ENCODE measurements at regions not wholly inside any gene's neighbourhood (a gene's known extent, or its start where the extent isn't known, plus 50 kb on each side); places are given as distances from the start of the nearest gene placed in this dataset.

GRCh38 chr9:117612317-117612716 is 91.9 kb upstream of the TLR4 start:
- Histone ChIP-seq H3K18ac (ENCODE audit: insufficient read length, low read depth, low read length) (no peak overlapping the region), H4K8ac (replicated peaks; ENCODE audit: insufficient read length, low read depth, low read length) (no peak overlapping the region), H3K79me1 (ENCODE audit: insufficient read depth, low read depth, low read length, poor library complexity, severe bottlenecking) (no peaks in the 10 kb centered on the region), H3K9me3 (ENCODE audit: control insufficient read depth, low read depth, low read length) (no peaks in the 10 kb centered on the region), H2AK5ac (ENCODE audit: insufficient read length, low read length) (no peak overlapping the region), H2BK20ac (ENCODE audit: low read depth, low read length, poor library complexity, severe bottlenecking) (no peak overlapping the region), H3K56ac (ENCODE audit: insufficient read length, low read depth, low read length) (no peak overlapping the region), H2BK5ac (ENCODE audit: insufficient read length, low read length) (no peak overlapping the region), H3K27ac (ENCODE audit: insufficient read length, low read depth, low read length) (no peak overlapping the region), H2BK120ac (ENCODE audit: low read depth, low read length, poor library complexity, severe bottlenecking) (no peak overlapping the region), H2BK12ac (ENCODE audit: insufficient read length, low read depth, low read length) (no peak overlapping the region), H3K79me2 (ENCODE audit: insufficient read depth, low read length) (no peaks in the 10 kb centered on the region), H3K4me1 (ENCODE audit: insufficient read depth, low read length) (no peaks in the 10 kb centered on the region), H4K91ac (ENCODE audit: insufficient read length, low read depth, low read length) (no peak overlapping the region), H4K5ac (ENCODE audit: insufficient read length, low read depth, low read length) (no peak overlapping the region), H3K23me2 (ENCODE audit: insufficient read length, low read depth, low read length, poor library complexity, severe bottlenecking) (no peaks in the 10 kb centered on the region), H4K20me1 (ENCODE audit: control insufficient read depth, insufficient read depth, insufficient read length) (no peaks in the 10 kb centered on the region), H3K4me2 (ENCODE audit: insufficient read depth, insufficient read length, low read length) (no peak overlapping the region), H3K9ac (ENCODE audit: extremely low read depth, insufficient read length, low read length) (no peak overlapping the region), H3K23ac (ENCODE audit: insufficient read length, low read depth, low read length) (no peak overlapping the region), H3T11ph (ENCODE audit: low read length) (no peak overlapping the region), H3K4ac (ENCODE audit: low read depth, low read length) (no peak overlapping the region), H2AFZ (ENCODE audit: low read length) (no peak overlapping the region), H3K27me3 (ENCODE audit: insufficient read depth, low read length) (no peaks in the 10 kb centered on the region), H3K14ac (ENCODE audit: insufficient read depth, low read length) (no peak overlapping the region), H2BK15ac (ENCODE audit: low read depth, low read length) (no peak overlapping the region)
- no peak for DNase-seq
- H3K4me3 Mint-ChIP-seq, result no peak overlapping the region
- no peaks in the 10 kb centered on the region for H3K9me3 Mint-ChIP-seq
- H3K27me3 Mint-ChIP-seq (ENCODE audit: low read depth), result peaks cover 2% of the 10 kb centered on the region; the same call in 1 of the 2 replicates
- WGBS (ENCODE audit: extremely low coverage, insufficient read length, low lambda C conversion rate), result no CpG with 5 or more reads among the region's 1 CpG
- H3K27ac Mint-ChIP-seq, result no peak overlapping the region
- H3K36me3 Mint-ChIP-seq (ENCODE audit: insufficient read depth in 1 of 3, low read depth in 3 of 3), result no peaks in the 10 kb centered on the region
- no peaks in the 10 kb centered on the region; a peak in 1 of 4 replicates for H3K4me1 Mint-ChIP-seq
- no peak for TF ChIP-seq CTCF (conservative IDR thresholded peaks at IDR 0.05)
